HEK293T (cell line): ENCODE measurements at regions not wholly inside any gene's neighbourhood (a gene's known extent, or its start where the extent isn't known, plus 50 kb on each side); places are given as distances from the start of the nearest gene placed in this dataset.
"Not testable (repeated sequence)": the region's sequence is repeated elsewhere in the genome, so short reads cannot be mapped to it uniquely, and the experiment has no call there.

Source experiments
- CTCF ChIA-PET: fragments of 350-600 bp; formaldehyde crosslinking; extraction: SDS; loops from one replicate; lab custom pipeline; 2021; ENCODE audit warnings: antibody characterized with exemption, inconsistent platforms; lab: Yijun Ruan, JAX
- POLR2A ChIA-PET: fragments of 350-600 bp; formaldehyde crosslinking; extraction: SDS; loops from one replicate; lab custom pipeline; 2020; ENCODE audit warnings: antibody characterized with exemption, inconsistent platforms; lab: Yijun Ruan, JAX
- DNase-seq: peaks from one replicate; pipeline ENCODE4 v3.0.0; 2012; ENCODE audit warnings: mixed read lengths; ENCODE audit errors: extremely low spot score
- ARNT ChIP-seq: fragments of 450-650 bp; IDR thresholded peaks from 2 replicates; pipeline ENCODE4 v1.6.1; 2017; ENCODE audit warnings: mild to moderate bottlenecking
- BHLHE40 ChIP-seq: fragments of 450-650 bp; IDR thresholded peaks from 2 replicates; pipeline ENCODE4 v1.6.1; 2016; ENCODE audit warnings: mild to moderate bottlenecking, moderate library complexity, borderline replicate concordance
- CTBP1 ChIP-seq: fragments of 450-650 bp; IDR thresholded peaks from 2 replicates; pipeline ENCODE4 v1.6.1; 2016; ENCODE audit warnings: borderline replicate concordance
- ELF4 ChIP-seq: fragments of 450-650 bp; IDR thresholded peaks from 2 replicates; pipeline ENCODE4 v1.6.1; 2017; ENCODE audit warnings: antibody characterized with exemption
- FOXA1 ChIP-seq: fragments of 450-650 bp; IDR thresholded peaks from 2 replicates; pipeline ENCODE4 v1.6.1; 2016; ENCODE audit warnings: mild to moderate bottlenecking
- FOXK2 ChIP-seq: fragments of 450-650 bp; IDR thresholded peaks from 2 replicates; pipeline ENCODE4 v1.6.1; 2016; ENCODE audit warnings: mild to moderate bottlenecking
- FOXM1 ChIP-seq: fragments of 450-650 bp; IDR thresholded peaks from 2 replicates; pipeline ENCODE4 v1.6.1; 2017; ENCODE audit warnings: mild to moderate bottlenecking, borderline replicate concordance
- HDGF ChIP-seq: fragments of 450-650 bp; IDR thresholded peaks from 2 replicates; pipeline ENCODE4 v1.6.1; 2017; ENCODE audit warnings: antibody characterized with exemption, borderline replicate concordance
- L3MBTL2 ChIP-seq: fragments of 450-650 bp; conservative IDR thresholded peaks from 2 replicates; pipeline ENCODE4 v1.6.1; 2016; ENCODE audit warnings: mild to moderate bottlenecking
- LEF1 ChIP-seq: fragments of 450-650 bp; IDR thresholded peaks from 2 replicates; pipeline ENCODE4 v1.6.1; 2017; ENCODE audit warnings: mild to moderate bottlenecking, borderline replicate concordance
- NFRKB ChIP-seq: fragments of 450-650 bp; IDR thresholded peaks from 2 replicates; pipeline ENCODE4 v1.6.1; 2016; ENCODE audit warnings: mild to moderate bottlenecking, moderate library complexity
- PKNOX1 ChIP-seq: fragments of 450-650 bp; IDR thresholded peaks from 2 replicates; pipeline ENCODE4 v1.6.1; 2016
- SP1 ChIP-seq: fragments of 450-650 bp; IDR thresholded peaks from 2 replicates; pipeline ENCODE4 v1.6.1; 2017
- SUZ12 ChIP-seq: fragments of 450-650 bp; IDR thresholded peaks from 2 replicates; pipeline ENCODE4 v1.6.1; 2016; ENCODE audit warnings: mild to moderate bottlenecking
- TARDBP ChIP-seq: fragments of 450-650 bp; IDR thresholded peaks from 2 replicates; pipeline ENCODE4 v1.6.1; 2016
- ZNF384 ChIP-seq: fragments of 450-650 bp; IDR thresholded peaks from 2 replicates; pipeline ENCODE4 v1.6.1; 2016

GRCh38 chr2:225764346-225764745, 364.8 kb downstream of the NYAP2 start:
- POLR2A ChIA-PET = no interaction called here
- no peak for DNase-seq
- TF ChIP-seq FOXM1 (no peak), SUZ12 (no peak), ARNT (no peak), SP1 (no peak), FOXK2 (no peak), ELF4 (no peak), CTBP1 (no peak), NFRKB (no peak), HDGF (no peak), ZNF384 (no peak), PKNOX1 (no peak)
- CTCF ChIA-PET = no interaction called here

- CTCF ChIA-PET = no interaction called here
Measured at GRCh38 chr2:225763711-225764110, 364.2 kb downstream of the NYAP2 start.

GRCh38 chr2:225761396-225761795, 361.9 kb downstream of the NYAP2 start:
- DNase-seq = no peak
- CTCF ChIA-PET = no interaction called here
- POLR2A ChIA-PET = no interaction called here
- no peak for TF ChIP-seq ARNT
- TF ChIP-seq ELF4 = no peak
- no peak for TF ChIP-seq SP1
- no peak for TF ChIP-seq TARDBP
- TF ChIP-seq FOXA1 = no peak
- TF ChIP-seq L3MBTL2 = no peak
- no peak for TF ChIP-seq CTBP1
- TF ChIP-seq LEF1 = no peak
- TF ChIP-seq ZNF384 = no peak
- no peak for TF ChIP-seq NFRKB
- TF ChIP-seq PKNOX1 = no peak
- no peak for TF ChIP-seq SUZ12
- TF ChIP-seq HDGF = no peak
- no peak for TF ChIP-seq BHLHE40
- TF ChIP-seq FOXM1 = no peak
- no peak for TF ChIP-seq FOXK2

More at GRCh38 chr2:225763711-225764110, 364.2 kb downstream of the NYAP2 start:
- TF ChIP-seq L3MBTL2 = no peak
- no peak for TF ChIP-seq FOXA1
- no peak for TF ChIP-seq ZNF384
- no peak for TF ChIP-seq ELF4
- TF ChIP-seq CTBP1 = no peak
- TF ChIP-seq NFRKB = no peak
- no peak for TF ChIP-seq ARNT
- no peak for TF ChIP-seq LEF1
- TF ChIP-seq FOXM1 = no peak
- no peak for TF ChIP-seq FOXK2
- no peak for TF ChIP-seq SUZ12
- TF ChIP-seq HDGF = no peak
- TF ChIP-seq BHLHE40 = no peak
- no peak for TF ChIP-seq SP1
- DNase-seq = no peak
- POLR2A ChIA-PET = no interaction called here

- POLR2A ChIA-PET = no interaction called here
- CTCF ChIA-PET = interaction anchor here (0.6 kb wide), 1 partner anchor 317 kb away, joined by 3 read pairs; no protein-coding TSS in a partner anchor
- DNase-seq = no peak
- no peak for TF ChIP-seq FOXM1
- no peak for TF ChIP-seq ARNT
- TF ChIP-seq FOXA1 = no peak
- TF ChIP-seq L3MBTL2 = no peak
- TF ChIP-seq LEF1 = no peak
- no peak for TF ChIP-seq FOXK2
- no peak for TF ChIP-seq SP1
- no peak for TF ChIP-seq SUZ12
- no peak for TF ChIP-seq BHLHE40
- TF ChIP-seq PKNOX1 = no peak
- no peak for TF ChIP-seq ZNF384
- no peak for TF ChIP-seq NFRKB
- TF ChIP-seq CTBP1 = no peak
- TF ChIP-seq HDGF = no peak
Measured at GRCh38 chr2:225757248-225757647, 357.7 kb downstream of the NYAP2 start.

GRCh38 chr2:225756198-225756597, 356.7 kb downstream of the NYAP2 start:
- POLR2A ChIA-PET = no interaction called here
- TF ChIP-seq CTBP1 = no peak
- no peak for TF ChIP-seq TARDBP
- no peak for TF ChIP-seq HDGF
- TF ChIP-seq ZNF384 = no peak
- TF ChIP-seq LEF1 = no peak
- no peak for TF ChIP-seq PKNOX1
- TF ChIP-seq BHLHE40 = no peak
- no peak for TF ChIP-seq FOXA1
- TF ChIP-seq NFRKB = no peak
- no peak for TF ChIP-seq FOXK2
- no peak for TF ChIP-seq SUZ12
- no peak for TF ChIP-seq ELF4
- TF ChIP-seq ARNT = no peak
- no peak for TF ChIP-seq SP1
- TF ChIP-seq FOXM1 = no peak
- TF ChIP-seq L3MBTL2 = no peak
- DNase-seq = no peak
- CTCF ChIA-PET = no interaction called here

GRCh38 chr2:225748609-225749008, 349.1 kb downstream of the NYAP2 start:
- ChIA-PET CTCF (no interaction called here), POLR2A (no interaction called here)
- no peak for DNase-seq
- TF ChIP-seq ZNF384 (no peak), CTBP1 (no peak), FOXA1 (no peak), FOXK2 (no peak), LEF1 (no peak), NFRKB (no peak), HDGF (no peak), PKNOX1 (no peak), SUZ12 (no peak), BHLHE40 (no peak), L3MBTL2 (no peak), FOXM1 (no peak), TARDBP (no peak), ARNT (no peak), ELF4 (no peak), SP1 (no peak)

- POLR2A ChIA-PET, CTCF ChIA-PET, DNase-seq: not testable (repeated sequence)
Measured at GRCh38 chr2:225743996-225744395, 344.5 kb downstream of the NYAP2 start.
